Right lobe of liver (tissue), 4 donors: ENCODE measurements at regions not wholly inside any gene's neighbourhood (a gene's known extent, or its start where the extent isn't known, plus 50 kb on each side); places are given as distances from the start of the nearest gene placed in this dataset.

ENCODE experiments used
- POLR2A ChIP-seq: fragments of 450-650 bp; IDR thresholded peaks from one replicate; pipeline ENCODE4 v1.6.1; 2017; ENCODE audit warnings: antibody characterized with exemption, mild to moderate bottlenecking
- TF ChIP-seq, protein P1 (sequence below), 4 donors: fragments of 200-600 bp in 3 of 4; fragments of 450-650 bp in 1 of 4; IDR thresholded peaks; one replicate each; pipeline versions ENCODE4 v1.5.1 to v1.8.0; 2016 to 2022; ENCODE audit warnings: antibody characterized with exemption in 4 of 4, mild to moderate bottlenecking in 2 of 4
- donor health status: DM: no; HTN: no; CAD: no.
- donor health status: DM: no; HTN: no; CAD: no.
- donor health status: DM: no; HTN: yes; CAD: no.

DNA sequence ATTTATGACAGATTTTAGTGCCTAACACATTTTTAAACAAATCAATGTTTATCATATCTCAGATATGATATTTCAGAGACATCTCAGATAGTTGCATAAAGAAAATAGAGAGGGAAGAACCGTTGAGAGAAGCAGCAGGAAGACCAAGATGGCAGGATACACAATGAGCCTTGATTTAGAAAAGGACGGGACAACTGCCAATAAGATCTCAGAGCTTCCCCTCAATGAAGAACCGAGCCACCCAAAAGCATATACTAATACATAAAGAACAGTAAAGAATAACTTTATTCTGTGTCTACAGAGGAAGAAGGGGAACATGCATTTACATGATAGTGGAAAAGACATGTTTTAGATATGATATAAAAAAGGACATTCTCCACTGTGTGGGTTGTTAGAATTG lies 375.9 kb upstream of the SOX5 start:
- TF ChIP-seq POLR2A: no peak
- TF ChIP-seq, protein P1, sequence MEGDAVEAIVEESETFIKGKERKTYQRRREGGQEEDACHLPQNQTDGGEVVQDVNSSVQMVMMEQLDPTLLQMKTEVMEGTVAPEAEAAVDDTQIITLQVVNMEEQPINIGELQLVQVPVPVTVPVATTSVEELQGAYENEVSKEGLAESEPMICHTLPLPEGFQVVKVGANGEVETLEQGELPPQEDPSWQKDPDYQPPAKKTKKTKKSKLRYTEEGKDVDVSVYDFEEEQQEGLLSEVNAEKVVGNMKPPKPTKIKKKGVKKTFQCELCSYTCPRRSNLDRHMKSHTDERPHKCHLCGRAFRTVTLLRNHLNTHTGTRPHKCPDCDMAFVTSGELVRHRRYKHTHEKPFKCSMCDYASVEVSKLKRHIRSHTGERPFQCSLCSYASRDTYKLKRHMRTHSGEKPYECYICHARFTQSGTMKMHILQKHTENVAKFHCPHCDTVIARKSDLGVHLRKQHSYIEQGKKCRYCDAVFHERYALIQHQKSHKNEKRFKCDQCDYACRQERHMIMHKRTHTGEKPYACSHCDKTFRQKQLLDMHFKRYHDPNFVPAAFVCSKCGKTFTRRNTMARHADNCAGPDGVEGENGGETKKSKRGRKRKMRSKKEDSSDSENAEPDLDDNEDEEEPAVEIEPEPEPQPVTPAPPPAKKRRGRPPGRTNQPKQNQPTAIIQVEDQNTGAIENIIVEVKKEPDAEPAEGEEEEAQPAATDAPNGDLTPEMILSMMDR (IDR thresholded peaks at IDR 0.05): no peak
